HCT116 (cell line): ENCODE measurements at regions not wholly inside any gene's neighbourhood (a gene's known extent, or its start where the extent isn't known, plus 50 kb on each side); places are given as distances from the start of the nearest gene placed in this dataset.

Experiments used
- ATAC-seq: fragments of 200-7000 bp; cut with Tn5 transposase; 2 replicates; pipeline ENCODE4 v1.9.1; 2020; ENCODE audit warnings: mild to moderate bottlenecking, moderate library complexity
- BruUV-seq: library from RNA; stranded (reverse); fragments of 400-500 nt; replicated peaks from 2 replicates; lab custom pipeline; 2021; lab: Mats Ljungman, UMichigan
- CTCF ChIA-PET: fragments of 300-600 bp; sonication (Branson Sonifier 250); formaldehyde crosslinking; loops from one replicate; lab custom pipeline; 2021; ENCODE audit warnings: antibody characterized with exemption; lab: Charles Lee
- POLR2A ChIA-PET: fragments of 300-600, 350-600 bp; sonication (Branson Sonifier 250); formaldehyde crosslinking; loops from one replicate; lab custom pipeline; 2021; ENCODE audit warnings: antibody characterized with exemption; lab: Charles Lee
- RAD21 ChIA-PET, 2 experiments: fragments of 300-600 bp; sonication (Branson Sonifier 250); formaldehyde crosslinking; loops; one replicate each; lab custom pipeline; 2023; ENCODE audit warnings: low total read pairs in 2 of 2; ENCODE audit not compliant: uncharacterized antibody in 2 of 2, unreplicated experiment in 2 of 2, low non-redundant PET in 1 of 2; lab: Charles Lee
- DNase-seq: peaks from one replicate; pipeline ENCODE4 v3.0.0-alpha.2; 2010; ENCODE audit warnings: low read depth, low spot score
- H2AFZ ChIP-seq: fragments of 200-600 bp; shearing (Covaris generic), sonication (generic); 2 replicates; pipeline ENCODE4 v1.6.1; 2017; ENCODE audit warnings: low read depth, mixed run types, mixed read lengths, antibody characterized with exemption, low read length; ENCODE audit not compliant: poor library complexity, severe bottlenecking
- H3K27ac ChIP-seq: 2 replicates; pipeline ENCODE4 v1.5.1; 2012; ENCODE audit warnings: low read depth, low read length
- H3K27me3 ChIP-seq: fragments of 200-600 bp; sonication (generic); 2 replicates; pipeline ENCODE4 v1.6.1; 2016; ENCODE audit warnings: mixed run types, low read length, mixed read lengths; ENCODE audit not compliant: insufficient read depth
- H3K36me3 ChIP-seq, 2 experiments: fragments of 200-500 bp in 1 of 2; fragments of 200-600 bp in 1 of 2; sonication (Bioruptor generic) in 1 of 2; sonication (generic) in 1 of 2; 2 replicates each; pipeline versions ENCODE4 v1.5.1 to v1.6.1; 2014 to 2016; ENCODE audit warnings: low read length in 2 of 2, inconsistent platforms in 1 of 2, mixed read lengths in 1 of 2, mixed run types in 1 of 2; ENCODE audit not compliant: insufficient read depth in 2 of 2, control insufficient read depth in 1 of 2
- H3K4me1 ChIP-seq, 2 experiments: fragments of 200-600 bp in 1 of 2; sonication (generic) in 1 of 2; 2 replicates each; pipeline versions ENCODE4 v1.5.1 to v1.6.1; 2012 to 2017; ENCODE audit warnings: low read length in 2 of 2, inconsistent platforms in 1 of 2, mild to moderate bottlenecking in 1 of 2, mixed read lengths in 1 of 2, mixed run types in 1 of 2, moderate library complexity in 1 of 2; ENCODE audit not compliant: insufficient read depth in 2 of 2, control insufficient read depth in 1 of 2
- H3K4me2 ChIP-seq: fragments of 200-600 bp; sonication (generic); 2 replicates; pipeline ENCODE4 v1.6.1; 2017; ENCODE audit warnings: mixed run types, low read length, mixed read lengths
- H3K4me3 ChIP-seq, 2 experiments: fragments of 200-600 bp in 1 of 2; sonication (generic) in 1 of 2; replicated peaks in 1 of 2; 2 replicates each; pipeline ENCODE4 v1.5.1; 2011 to 2016; ENCODE audit warnings: low read length in 2 of 2, control low read depth in 1 of 2, low read depth in 1 of 2, mild to moderate bottlenecking in 1 of 2, mixed read lengths in 1 of 2, mixed run types in 1 of 2
- H3K79me2 ChIP-seq: fragments of 200-600 bp; sonication (generic); 2 replicates; pipeline ENCODE4 v1.6.1; 2017; ENCODE audit warnings: mild to moderate bottlenecking, mixed run types, low read length, moderate library complexity, mixed read lengths; ENCODE audit not compliant: insufficient read depth
- H3K9ac ChIP-seq: fragments of 200-600 bp; sonication (generic); 2 replicates; pipeline ENCODE4 v1.6.1; 2016; ENCODE audit warnings: low read length, mixed read lengths
- H3K9me2 ChIP-seq: fragments of 200-600 bp; sonication (generic), shearing (Covaris generic); 2 replicates; pipeline ENCODE4 v1.6.1; 2017; ENCODE audit warnings: mixed run types, mild to moderate bottlenecking, moderate library complexity; ENCODE audit not compliant: insufficient read depth
- H3K9me3 ChIP-seq, 2 experiments: fragments of 200-500 bp in 1 of 2; fragments of 200-600 bp in 1 of 2; sonication (Bioruptor generic) in 1 of 2; sonication (generic) in 1 of 2; 2 replicates each; pipeline ENCODE4 v1.6.1; 2014 to 2017; ENCODE audit warnings: low read length in 2 of 2, mixed read lengths in 2 of 2, inconsistent platforms in 1 of 2, low read depth in 1 of 2, mild to moderate bottlenecking in 1 of 2, mixed run types in 1 of 2, moderate library complexity in 1 of 2; ENCODE audit not compliant: control insufficient read depth in 1 of 2, insufficient read depth in 1 of 2
- H4K20me1 ChIP-seq: fragments of 200-600 bp; sonication (generic), shearing (Covaris generic); 2 replicates; pipeline ENCODE4 v1.6.1; 2017; ENCODE audit warnings: mixed run types, mild to moderate bottlenecking, moderate library complexity; ENCODE audit not compliant: insufficient read depth
- CBX3 ChIP-seq: IDR thresholded peaks from 2 replicates; pipeline ENCODE4 v1.6.1; 2012; ENCODE audit warnings: low read depth
- CEBPB ChIP-seq: IDR thresholded peaks from 2 replicates; pipeline ENCODE4 v1.6.1; 2012; ENCODE audit warnings: low read depth
- CTCF ChIP-seq, 3 experiments: fragments of 200-600 bp in 1 of 3; sonication (generic) in 1 of 3; IDR thresholded peaks in 2 of 3; conservative IDR thresholded peaks in 1 of 3; 2 replicates each; pipeline ENCODE4 v1.5.1; 2012 to 2017; ENCODE audit warnings: low read depth in 2 of 3, low read length in 2 of 3, antibody characterized with exemption in 1 of 3, borderline replicate concordance in 1 of 3, control low read depth in 1 of 3, mild to moderate bottlenecking in 1 of 3, mixed read lengths in 1 of 3, mixed run types in 1 of 3, moderate library complexity in 1 of 3; ENCODE audit not compliant: insufficient read depth in 1 of 3
- EGR1 ChIP-seq: IDR thresholded peaks from 2 replicates; pipeline ENCODE4 v1.6.1; 2012; ENCODE audit warnings: low read depth
- EZH2 ChIP-seq: fragments of 200-600 bp; sonication (generic); IDR thresholded peaks from 2 replicates; pipeline ENCODE4 v1.6.1; 2017; ENCODE audit warnings: antibody characterized with exemption, mixed run types
- POLR2A ChIP-seq: IDR thresholded peaks from 2 replicates; pipeline ENCODE4 v1.7.0; 2011; ENCODE audit warnings: borderline replicate concordance; ENCODE audit not compliant: insufficient read depth, insufficient read length; ENCODE audit errors: extremely low read depth
- RAD21 ChIP-seq: IDR thresholded peaks from 2 replicates; pipeline ENCODE4 v1.6.1; 2012; ENCODE audit warnings: low read depth, mild to moderate bottlenecking
- REST ChIP-seq: IDR thresholded peaks from 2 replicates; pipeline ENCODE4 v1.6.1; 2012; ENCODE audit warnings: low read depth
- SIN3A ChIP-seq: IDR thresholded peaks from 2 replicates; pipeline ENCODE4 v1.6.1; 2012; ENCODE audit warnings: low read depth
- SP1 ChIP-seq: IDR thresholded peaks from 2 replicates; pipeline ENCODE4 v1.6.1; 2012; ENCODE audit warnings: low read depth
- SRF ChIP-seq: IDR thresholded peaks from 2 replicates; pipeline ENCODE4 v1.6.1; 2012; ENCODE audit warnings: low read depth
- YY1 ChIP-seq: IDR thresholded peaks from 2 replicates; pipeline ENCODE4 v1.6.1; 2011; ENCODE audit warnings: low read length, low read depth, moderate library complexity, mild to moderate bottlenecking; ENCODE audit not compliant: insufficient replicate concordance; ENCODE audit errors: extremely low read depth
- ZBTB33 ChIP-seq: IDR thresholded peaks from 2 replicates; pipeline ENCODE4 v1.6.1; 2011; ENCODE audit warnings: mild to moderate bottlenecking, low read length, moderate library complexity; ENCODE audit not compliant: insufficient replicate concordance; ENCODE audit errors: extremely low read depth
- ZNF274 ChIP-seq: fragments of 200-500 bp; sonication (Bioruptor generic); IDR thresholded peaks from 2 replicates; pipeline ENCODE4 v1.6.1; 2014; ENCODE audit warnings: mild to moderate bottlenecking, low read depth, low read length, inconsistent platforms
- intact Hi-C: fragments of 100-400 bp; cut with micrococcal nuclease; formaldehyde crosslinking; loops from 2 replicates; pipeline ENCODE4 v1.10.0; 2022
- TF ChIP-seq, protein P1 (sequence below): IDR thresholded peaks from 2 replicates; pipeline ENCODE4 v1.6.1; 2012

- intact Hi-C loops, result no loop called here
- H3K27me3 ChIP-seq, result no peaks in the 10 kb centered on the region
- ChIA-PET POLR2A (no interaction called here), RAD21 (no interaction called here), CTCF (no interaction called here)
- H3K4me3 ChIP-seq, result no peak overlapping the region
- DNase-seq (no peak), ATAC-seq (no peak)
- H3K4me1 ChIP-seq, result no peaks in the 10 kb centered on the region
- H3K36me3 ChIP-seq, result no peaks in the 10 kb centered on the region
- no peaks in the 10 kb centered on the region for H4K20me1 ChIP-seq
- BruUV-seq, result no TSS peak
- H3K79me2 ChIP-seq, result no peaks in the 10 kb centered on the region
- no peak overlapping the region for H3K9ac ChIP-seq
- no peak overlapping the region for H3K4me2 ChIP-seq
- H3K9me2 ChIP-seq, result no peaks in the 10 kb centered on the region
- no peak overlapping the region for H3K27ac ChIP-seq
- no peak overlapping the region for H2AFZ ChIP-seq
- no peak for TF ChIP-seq CTCF (IDR thresholded peaks at IDR 0.05 in 2 of 3, conservative IDR thresholded peaks at IDR 0.05 in 1 of 3; ENCODE audit: borderline replicate concordance in 1 of 3, insufficient read depth in 1 of 3, low read depth in 2 of 3, low read length in 2 of 3)
- no peak for TF ChIP-seq SIN3A
- no peak for TF ChIP-seq CBX3
- TF ChIP-seq EZH2, result no peak
- no peak for TF ChIP-seq ZBTB33
- no peak for TF ChIP-seq RAD21
- TF ChIP-seq YY1, result no peak
- TF ChIP-seq ZNF274, result no peak
- TF ChIP-seq CEBPB, result no peak
- TF ChIP-seq SRF, result no peak
- no peak for TF ChIP-seq POLR2A
- TF ChIP-seq EGR1, result no peak
- TF ChIP-seq REST, result no peak
- TF ChIP-seq, protein P1, sequence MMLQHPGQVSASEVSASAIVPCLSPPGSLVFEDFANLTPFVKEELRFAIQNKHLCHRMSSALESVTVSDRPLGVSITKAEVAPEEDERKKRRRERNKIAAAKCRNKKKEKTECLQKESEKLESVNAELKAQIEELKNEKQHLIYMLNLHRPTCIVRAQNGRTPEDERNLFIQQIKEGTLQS, result no peak
- no peak for TF ChIP-seq SP1
- H3K9me3 ChIP-seq, result 0 out of 4 replicates have a peak, but pooled peaks cover 3% of the 10 kb centered on the region in 2 experiments
Measured at GRCh38 chr1:82718719-82719419, 918.1 kb downstream of the ADGRL2 start.
